Transverse colon (tissue), 3 donors: ENCODE measurements at regions not wholly inside any gene's neighbourhood (a gene's known extent, or its start where the extent isn't known, plus 50 kb on each side); places are given as distances from the start of the nearest gene placed in this dataset.

Source experiments
- CTCF ChIP-seq, 5 experiments: fragments of 200-600 bp in 3 of 5; fragments of 450-650 bp in 2 of 5; sonication (generic) in 3 of 5; IDR thresholded peaks; 1 replicate in 2 of 5; 2 replicates in 3 of 5; pipeline ENCODE4 v1.5.1; 2016 to 2017; ENCODE audit warnings: antibody characterized with exemption in 5 of 5, inconsistent platforms in 3 of 5, mild to moderate bottlenecking in 2 of 5, moderate library complexity in 1 of 5
- EP300 ChIP-seq: sonication (generic); formaldehyde crosslinking; IDR thresholded peaks from one replicate; pipeline ENCODE4 v1.6.1; 2017; ENCODE audit warnings: antibody characterized with exemption, low read depth
- POLR2A ChIP-seq: fragments of 450-650 bp; IDR thresholded peaks from one replicate; pipeline ENCODE4 v1.6.1; 2016; ENCODE audit warnings: antibody characterized with exemption, mild to moderate bottlenecking, moderate library complexity

GRCh38 chr2:122960759-122961641, 1064.1 kb upstream of the CNTNAP5 start:
- no peak for TF ChIP-seq POLR2A
- TF ChIP-seq CTCF (IDR thresholded peaks at IDR 0.05), result no peak
- no peak for TF ChIP-seq EP300
